ENCODE measurements at regions not wholly inside any gene's neighbourhood (a gene's known extent, or its start where the extent isn't known, plus 50 kb on each side); places are given as distances from the start of the nearest gene placed in this dataset.

DNA sequence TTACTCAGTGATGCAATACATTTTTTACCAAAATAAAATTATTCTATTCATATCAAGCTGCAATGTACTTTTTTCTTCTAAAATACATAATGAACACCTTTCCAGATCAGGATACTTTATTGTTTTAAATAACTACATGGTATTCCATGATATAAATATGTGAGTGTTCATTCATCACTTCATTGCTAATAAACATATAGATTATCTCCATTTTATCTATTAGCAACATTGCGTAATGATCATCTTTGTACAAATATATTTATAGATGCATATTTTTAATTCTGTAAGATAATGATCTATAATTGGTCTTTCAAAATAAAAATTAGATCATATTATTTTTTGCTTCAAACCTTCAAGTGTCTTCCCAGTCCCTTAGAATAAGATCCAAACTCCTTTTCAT, 156.1 kb upstream of the HHIP start:
- CTCF ChIA-PET = no interaction called here
- no peaks in the 10 kb centered on the region for H3K27me3 Mint-ChIP-seq (ENCODE audit: low read depth)

DNA sequence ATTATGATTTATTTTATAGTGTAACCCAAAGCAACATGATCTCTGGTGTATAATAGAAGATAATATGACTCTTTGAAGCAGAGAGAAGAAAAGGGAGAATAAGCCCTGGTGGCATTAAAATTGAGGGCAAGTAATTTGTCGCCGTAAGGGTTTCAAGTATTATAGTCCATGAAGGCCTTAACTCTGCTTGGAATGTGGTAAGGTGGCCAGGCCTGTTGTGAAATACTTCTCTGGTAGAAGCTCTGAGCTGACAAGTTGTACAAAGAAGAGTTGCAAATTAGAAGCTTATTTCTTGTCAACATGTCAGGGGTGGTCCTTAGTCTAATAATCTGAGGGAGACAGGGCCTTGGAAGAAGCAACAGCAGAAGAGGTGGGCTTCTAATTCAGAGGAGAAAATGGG, 151.7 kb upstream of the HHIP start:
- no peak for ATAC-seq
- H3K36me3 Mint-ChIP-seq = no peaks in the 10 kb centered on the region
- no peak overlapping the region for H3K27ac Mint-ChIP-seq
- H3K4me3 Mint-ChIP-seq = no peak overlapping the region
- H3K9me3 Mint-ChIP-seq = no peaks in the 10 kb centered on the region
- H3K27me3 Mint-ChIP-seq (ENCODE audit: low read depth) = no peaks in the 10 kb centered on the region
- POLR2A ChIA-PET = no interaction called here
- DNase-seq (ENCODE audit: low spot score) = no peak
- TF ChIP-seq, protein P1, sequence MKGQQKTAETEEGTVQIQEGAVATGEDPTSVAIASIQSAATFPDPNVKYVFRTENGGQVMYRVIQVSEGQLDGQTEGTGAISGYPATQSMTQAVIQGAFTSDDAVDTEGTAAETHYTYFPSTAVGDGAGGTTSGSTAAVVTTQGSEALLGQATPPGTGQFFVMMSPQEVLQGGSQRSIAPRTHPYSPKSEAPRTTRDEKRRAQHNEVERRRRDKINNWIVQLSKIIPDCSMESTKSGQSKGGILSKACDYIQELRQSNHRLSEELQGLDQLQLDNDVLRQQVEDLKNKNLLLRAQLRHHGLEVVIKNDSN (CRISPR knock-in tag; IDR thresholded peaks at IDR 0.05) = no peak
- no peak for TF ChIP-seq FOXP1 (CRISPR knock-in tag; IDR thresholded peaks at IDR 0.05; ENCODE audit: borderline replicate concordance)
- TF ChIP-seq ZNF396 (CRISPR knock-in tag; IDR thresholded peaks at IDR 0.05; ENCODE audit: borderline replicate concordance) = no peak
- no peak for TF ChIP-seq ZNF138 (CRISPR knock-in tag; conservative IDR thresholded peaks at IDR 0.05)
- TF ChIP-seq E2F4 (CRISPR knock-in tag; IDR thresholded peaks at IDR 0.05; ENCODE audit: borderline replicate concordance, low read depth) = no peak
- no peak for TF ChIP-seq ZNF317 (CRISPR knock-in tag; IDR thresholded peaks at IDR 0.05; ENCODE audit: borderline replicate concordance, low read depth)
- TF ChIP-seq E2F5 (CRISPR knock-in tag; IDR thresholded peaks at IDR 0.05) = no peak
- TF ChIP-seq STAT6 (CRISPR knock-in tag; conservative IDR thresholded peaks at IDR 0.05; ENCODE audit: low read depth) = no peak
- no peak for TF ChIP-seq JAZF1 (CRISPR knock-in tag; IDR thresholded peaks at IDR 0.05)
- no peak for TF ChIP-seq CTCF (IDR thresholded peaks at IDR 0.05)
- no peak for TF ChIP-seq CREB1 (CRISPR knock-in tag; IDR thresholded peaks at IDR 0.05)
- TF ChIP-seq SP1 (CRISPR knock-in tag; conservative IDR thresholded peaks at IDR 0.05) = no peak
- TF ChIP-seq MXD4 (CRISPR knock-in tag; IDR thresholded peaks at IDR 0.05; ENCODE audit: borderline replicate concordance) = no peak
- TF ChIP-seq RELA (CRISPR knock-in tag; IDR thresholded peaks at IDR 0.05; ENCODE audit: borderline replicate concordance) = no peak
- TF ChIP-seq, protein P2, sequence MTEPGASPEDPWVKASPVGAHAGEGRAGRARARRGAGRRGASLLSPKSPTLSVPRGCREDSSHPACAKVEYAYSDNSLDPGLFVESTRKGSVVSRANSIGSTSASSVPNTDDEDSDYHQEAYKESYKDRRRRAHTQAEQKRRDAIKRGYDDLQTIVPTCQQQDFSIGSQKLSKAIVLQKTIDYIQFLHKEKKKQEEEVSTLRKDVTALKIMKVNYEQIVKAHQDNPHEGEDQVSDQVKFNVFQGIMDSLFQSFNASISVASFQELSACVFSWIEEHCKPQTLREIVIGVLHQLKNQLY (CRISPR knock-in tag; IDR thresholded peaks at IDR 0.05) = no peak
- TF ChIP-seq HMGA2 (CRISPR knock-in tag; IDR thresholded peaks at IDR 0.05) = no peak
- CTCF ChIA-PET = interaction anchor here (0.7 to 1.2 kb wide), 2 partner anchors 15 to 520 kb away, joined by 3 read pairs; no protein-coding TSS in a partner anchor
- peaks cover 7% of the 10 kb centered on the region for H3K4me1 Mint-ChIP-seq

More for the DNA sequence above, 156.1 kb upstream of the HHIP start:
- Mint-ChIP-seq H3K36me3 (no peaks in the 10 kb centered on the region), H3K27ac (no peak overlapping the region), H3K4me1 (peaks cover 7% of the 10 kb centered on the region), H3K9me3 (peaks cover 25% of the 10 kb centered on the region), H3K4me3 (no peak overlapping the region)
- DNase-seq (ENCODE audit: low spot score) (no peak), ATAC-seq (no peak)
- POLR2A ChIA-PET = no interaction called here
- TF ChIP-seq MXD4 (CRISPR knock-in tag; IDR thresholded peaks at IDR 0.05; ENCODE audit: borderline replicate concordance) = no peak
- no peak for TF ChIP-seq CREM (CRISPR knock-in tag; IDR thresholded peaks at IDR 0.05)
- TF ChIP-seq NR2C2 (CRISPR knock-in tag; IDR thresholded peaks at IDR 0.05) = no peak

Data from WTC11 (cell line).